ENCODE measurements at regions not wholly inside any gene's neighbourhood (a gene's known extent, or its start where the extent isn't known, plus 50 kb on each side); places are given as distances from the start of the nearest gene placed in this dataset.

- DNase-seq (ENCODE audit: low read depth in 2 of 2) = no peak
Measured at GRCh38 chr1:229062135-229062534, 208.8 kb upstream of the RAB4A start.

GRCh38 chr1:229063154-229063773 is 207.6 kb upstream of the RAB4A start:
- no peak for DNase-seq (ENCODE audit: low read depth in 2 of 2)

- no peak for DNase-seq (ENCODE audit: low read depth in 2 of 2)
Measured at GRCh38 chr1:229064320-229065168, 206.4 kb upstream of the RAB4A start.

GRCh38 chr1:229065613-229066012 is 205.3 kb upstream of the RAB4A start:
- DNase-seq (ENCODE audit: low read depth in 2 of 2) = no peak

- no peak for DNase-seq (ENCODE audit: low read depth in 2 of 2)
Measured at GRCh38 chr1:229066591-229066990, 204.3 kb upstream of the RAB4A start.

GRCh38 chr1:229067546-229067945 is 203.4 kb upstream of the RAB4A start:
- no peak for DNase-seq (ENCODE audit: low read depth in 2 of 2)

GRCh38 chr1:229068270-229068987 is 202.5 kb upstream of the RAB4A start:
- DNase-seq (ENCODE audit: low read depth in 2 of 2) = no peak

- DNase-seq (ENCODE audit: low read depth in 2 of 2) = no peak
Measured at GRCh38 chr1:229069176-229069575, 201.7 kb upstream of the RAB4A start.

- no peak for DNase-seq (ENCODE audit: low read depth in 2 of 2)
Measured at GRCh38 chr1:229070168-229070567, 200.7 kb upstream of the RAB4A start.

- DNase-seq (ENCODE audit: low read depth in 2 of 2) = no peak
Measured at GRCh38 chr1:229073251-229073650, 197.7 kb upstream of the RAB4A start.

GRCh38 chr1:229075217-229075616 is 195.7 kb upstream of the RAB4A start:
- no peak for DNase-seq (ENCODE audit: low read depth in 2 of 2)

- DNase-seq (ENCODE audit: low read depth in 2 of 2) = no peak
Measured at GRCh38 chr1:229075716-229076115, 195.2 kb upstream of the RAB4A start.

GRCh38 chr1:229076195-229076594 is 194.7 kb upstream of the RAB4A start:
- no peak for DNase-seq (ENCODE audit: low read depth in 2 of 2)

GRCh38 chr1:229079016-229079595 is 191.8 kb upstream of the RAB4A start:
- no peak for DNase-seq (ENCODE audit: low read depth in 2 of 2)

- DNase-seq (ENCODE audit: low read depth in 2 of 2) = no peak
Measured at GRCh38 chr1:229080361-229080760, 190.6 kb upstream of the RAB4A start.

GRCh38 chr1:229085291-229085690 is 185.6 kb upstream of the RAB4A start:
- no peak for DNase-seq (ENCODE audit: low read depth in 2 of 2)

- DNase-seq (ENCODE audit: low read depth in 2 of 2) = no peak
Measured at GRCh38 chr1:229086091-229086490, 184.8 kb upstream of the RAB4A start.

- no peak for DNase-seq (ENCODE audit: low read depth in 2 of 2)
Measured at GRCh38 chr1:229086686-229087085, 184.2 kb upstream of the RAB4A start.

- no peak for DNase-seq (ENCODE audit: low read depth in 2 of 2)
Measured at GRCh38 chr1:229087339-229087738, 183.6 kb upstream of the RAB4A start.

GRCh38 chr1:229087906-229088305 is 183.0 kb upstream of the RAB4A start:
- DNase-seq (ENCODE audit: low read depth in 2 of 2) = no peak

GRCh38 chr1:229088711-229089110 is 182.2 kb upstream of the RAB4A start:
- DNase-seq (ENCODE audit: low read depth in 2 of 2) = no peak

GRCh38 chr1:229089586-229090208 is 181.2 kb upstream of the RAB4A start:
- DNase-seq (ENCODE audit: low read depth in 2 of 2) = no peak

Measured in stimulated activated CD8-positive, alpha-beta memory T cell treated with anti-CD3 and anti-CD28 coated beads, Interleukin-2, amount 100 ng/mL, for 48 hours (primary cell).